HT-29 (cell line): ENCODE measurements at regions not wholly inside any gene's neighbourhood (a gene's known extent, or its start where the extent isn't known, plus 50 kb on each side); places are given as distances from the start of the nearest gene placed in this dataset.

Experiments
- DNase-seq: peaks from one replicate; pipeline ENCODE4 v3.0.0-alpha.2; 2015; ENCODE audit warnings: low spot score

DNA sequence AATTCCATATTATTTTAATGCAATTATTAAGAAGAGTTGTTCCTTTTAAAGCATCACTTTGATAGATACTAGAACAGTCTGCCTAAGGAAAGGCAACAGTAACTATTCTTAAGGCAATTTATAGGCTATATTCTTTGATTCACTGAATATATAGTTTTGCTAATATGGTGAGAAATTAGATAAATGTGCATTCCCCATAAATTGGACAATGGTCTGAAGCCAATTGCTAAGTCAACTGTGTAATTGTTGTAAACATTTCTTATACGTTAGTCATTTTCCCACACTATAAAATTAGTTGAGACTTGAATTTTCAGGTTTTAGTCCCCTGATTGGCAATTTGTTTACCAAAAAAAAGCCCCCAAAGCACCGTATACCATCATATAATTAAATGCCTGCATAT, 263.0 kb upstream of the NECTIN3 start:
- DNase-seq, result no peak

DNA sequence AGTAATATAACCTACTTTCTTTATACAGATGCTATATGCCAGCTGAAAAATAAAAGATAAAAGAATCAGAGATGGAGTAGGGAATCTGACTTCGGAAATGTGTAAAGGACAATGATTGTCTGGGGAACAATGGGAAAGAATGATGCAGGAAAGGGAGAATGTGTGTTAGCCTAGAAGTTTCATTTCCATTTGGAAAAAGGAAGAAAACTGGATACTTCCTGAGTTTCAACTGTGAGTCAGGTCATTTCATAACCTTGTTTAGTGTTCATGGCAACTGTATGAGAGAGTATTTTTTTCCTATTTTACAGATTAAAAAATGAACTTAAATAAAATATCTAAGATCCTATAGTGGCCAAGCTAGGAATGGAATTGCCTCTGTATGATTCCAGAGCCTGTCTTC, 261.3 kb upstream of the NECTIN3 start:
- DNase-seq, result no peak

GRCh38 chr3:110811050-110811449, 260.6 kb upstream of the NECTIN3 start:
- DNase-seq, result no peak

- DNase-seq, result no peak
Measured at GRCh38 chr3:110813541-110813940, 258.1 kb upstream of the NECTIN3 start.

DNA sequence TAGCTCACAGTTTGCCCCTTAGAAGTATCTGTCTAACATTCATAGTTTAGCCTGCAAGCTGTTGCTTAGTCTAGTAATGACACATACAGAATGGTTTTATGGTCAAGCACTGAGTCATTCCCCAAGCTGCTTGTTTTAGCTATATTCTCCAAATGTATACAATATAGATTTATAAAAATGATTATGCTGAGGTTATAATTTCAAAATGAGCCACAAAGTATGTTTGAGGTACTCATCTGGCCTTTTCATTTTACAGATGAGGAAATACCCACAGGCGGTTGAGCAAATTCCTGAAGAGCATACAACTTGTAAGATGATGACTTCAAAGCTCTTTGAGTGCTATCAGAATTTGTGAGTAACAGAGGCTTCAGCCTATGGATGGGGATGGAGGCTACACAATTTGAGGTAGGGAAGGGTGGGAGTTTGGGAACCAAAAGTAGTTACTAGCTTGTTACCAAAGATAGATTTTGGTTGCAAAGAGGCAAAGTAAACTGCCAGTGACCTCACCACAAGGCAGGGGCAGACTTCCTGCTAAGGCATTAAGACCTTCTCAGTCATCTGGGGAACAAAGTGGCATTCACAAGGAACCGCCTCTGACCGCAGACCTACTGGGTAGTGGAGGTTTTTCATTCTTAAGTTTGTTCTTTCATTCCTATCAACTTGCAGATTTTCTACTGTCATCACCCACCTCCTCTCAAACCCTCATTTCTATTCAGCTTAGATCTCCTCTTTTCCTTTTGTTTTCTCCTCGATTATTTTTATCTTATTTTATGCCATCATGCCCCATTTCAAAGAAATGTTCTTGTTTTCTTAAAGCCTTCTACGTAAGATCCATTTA, 257.2 kb upstream of the NECTIN3 start:
- DNase-seq, result peak; percentile 65

DNA sequence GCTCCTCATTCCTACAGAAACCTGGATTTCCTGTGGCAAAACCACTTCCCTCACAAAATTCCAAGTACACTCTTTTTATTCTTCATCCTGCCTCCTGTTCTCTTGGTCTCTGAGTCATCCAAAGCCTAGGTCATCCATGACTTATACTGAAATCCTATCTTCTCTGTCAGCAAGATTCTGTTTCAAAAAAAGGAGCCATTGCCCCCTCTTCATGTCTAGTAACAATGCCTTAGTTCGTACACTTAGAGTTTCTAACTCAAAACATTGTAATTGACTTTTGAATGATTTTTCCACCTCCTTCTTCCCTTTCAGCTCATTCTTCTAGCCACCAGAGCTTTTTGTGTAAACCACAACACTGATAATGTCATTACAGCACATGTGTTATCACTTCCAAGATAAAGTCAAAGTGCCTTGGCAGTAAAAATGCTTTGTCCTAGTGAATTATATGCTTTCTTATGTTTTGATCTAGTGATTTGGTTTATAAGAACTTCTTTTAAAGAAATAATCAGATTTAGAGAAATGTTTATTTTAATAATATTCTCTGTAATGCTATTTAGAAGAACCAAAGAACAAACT, 256.5 kb upstream of the NECTIN3 start:
- DNase-seq, result peak; percentile 22

DNA sequence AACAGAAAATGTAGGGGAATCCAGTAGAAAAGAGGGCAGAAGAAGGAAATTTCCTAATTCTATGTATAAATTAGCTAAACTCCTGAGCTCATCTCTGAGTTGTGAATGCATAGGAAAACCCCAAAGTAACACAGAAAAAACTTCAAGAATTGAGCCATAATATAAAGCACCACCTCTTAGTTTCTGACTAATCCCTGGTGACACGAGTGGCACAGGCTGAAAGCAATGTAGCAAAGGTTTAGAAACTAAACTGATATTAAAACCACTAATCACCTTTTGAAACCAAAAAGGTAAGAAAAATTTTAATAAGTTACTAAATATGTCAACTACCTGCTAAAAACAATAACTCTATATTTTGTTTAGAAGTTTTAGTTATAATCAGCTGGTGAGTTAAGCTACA, 255.6 kb upstream of the NECTIN3 start:
- DNase-seq, result no peak

- DNase-seq, result no peak
Measured at GRCh38 chr3:110821586-110821985, 250.0 kb upstream of the NECTIN3 start.

DNA sequence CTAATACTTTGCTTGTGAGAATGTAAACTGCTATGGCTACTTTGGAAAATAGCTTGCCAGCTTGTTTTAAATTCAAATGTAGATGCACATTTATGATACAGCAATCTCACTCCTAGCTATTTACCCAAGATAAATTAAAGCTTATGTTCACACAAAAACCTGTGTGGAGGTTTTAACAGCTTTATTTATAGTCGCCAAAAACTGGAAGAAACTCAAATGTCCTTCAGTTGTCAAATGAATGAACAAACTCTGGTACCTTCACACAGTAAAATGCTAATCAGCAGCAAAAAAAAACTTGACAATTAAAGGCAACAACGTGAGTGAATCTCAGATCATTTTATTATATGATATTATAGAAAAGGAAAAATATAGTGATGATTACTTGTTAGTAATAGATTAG, 248.6 kb upstream of the NECTIN3 start:
- DNase-seq, result no peak

DNA sequence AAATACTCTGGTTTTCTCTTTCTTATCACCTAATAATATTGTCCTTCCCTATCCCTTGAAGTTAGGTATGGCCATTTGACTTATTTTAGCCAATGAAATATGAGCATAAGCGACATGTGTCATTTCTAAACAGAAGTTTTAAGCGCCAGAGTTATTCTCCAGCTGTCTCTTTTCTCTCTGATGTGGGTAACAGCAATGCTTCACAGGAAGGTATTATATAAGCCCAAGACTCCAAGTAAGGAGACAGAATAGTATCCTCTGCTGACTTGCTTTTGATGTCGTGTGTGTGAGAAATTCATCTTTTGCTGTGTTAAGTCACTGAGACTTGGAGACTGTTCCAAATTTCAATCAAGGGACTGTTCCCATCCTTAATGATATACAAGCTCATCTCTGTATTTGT, 224.6 kb upstream of the NECTIN3 start:
- no peak for DNase-seq

- no peak for DNase-seq
Measured at GRCh38 chr3:110849064-110849463, 222.6 kb upstream of the NECTIN3 start.

- no peak for DNase-seq
Measured at GRCh38 chr3:110851736-110852135, 219.9 kb upstream of the NECTIN3 start.

- DNase-seq, result no peak
Measured at GRCh38 chr3:110855207-110855606, 216.4 kb upstream of the NECTIN3 start.

DNA sequence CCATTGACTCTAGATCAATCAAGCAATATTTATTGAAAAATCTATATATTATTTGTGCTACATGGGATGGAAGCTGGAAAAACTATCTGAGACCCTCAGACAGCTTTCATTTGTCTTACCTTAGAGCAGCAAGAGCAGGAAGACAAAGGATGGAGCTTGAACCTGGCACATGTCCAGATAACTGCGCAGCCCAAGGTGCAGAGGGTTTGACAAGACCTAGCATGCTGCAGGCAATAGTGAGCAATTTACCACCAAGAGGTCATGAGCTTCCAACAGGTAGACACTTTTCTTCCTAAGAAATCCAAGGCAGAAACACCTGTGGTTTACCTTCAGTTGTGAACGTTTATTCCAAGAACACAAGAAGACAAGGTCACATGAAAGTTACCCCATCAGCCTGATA, 214.7 kb upstream of the NECTIN3 start:
- no peak for DNase-seq

DNA sequence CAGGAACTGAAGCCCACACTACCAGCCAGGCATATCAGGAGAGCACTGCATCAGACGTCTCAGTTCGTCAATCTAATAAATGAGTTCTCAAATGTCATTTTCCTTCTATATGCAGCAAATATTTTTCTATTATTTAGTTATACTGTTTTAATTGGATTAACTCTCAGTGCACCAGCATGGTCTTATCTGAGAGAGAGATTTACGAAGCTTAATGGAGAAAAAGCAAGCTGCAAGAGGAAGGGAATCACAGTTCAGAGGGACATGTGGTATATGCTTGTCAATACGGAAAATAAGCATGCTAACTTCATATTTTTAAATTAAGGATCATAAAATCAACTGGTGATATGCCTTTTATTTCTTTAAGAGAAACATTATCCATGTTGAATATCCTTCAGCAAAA, 213.1 kb upstream of the NECTIN3 start:
- no peak for DNase-seq

GRCh38 chr3:110859336-110859735, 212.3 kb upstream of the NECTIN3 start:
- DNase-seq, result no peak

DNA sequence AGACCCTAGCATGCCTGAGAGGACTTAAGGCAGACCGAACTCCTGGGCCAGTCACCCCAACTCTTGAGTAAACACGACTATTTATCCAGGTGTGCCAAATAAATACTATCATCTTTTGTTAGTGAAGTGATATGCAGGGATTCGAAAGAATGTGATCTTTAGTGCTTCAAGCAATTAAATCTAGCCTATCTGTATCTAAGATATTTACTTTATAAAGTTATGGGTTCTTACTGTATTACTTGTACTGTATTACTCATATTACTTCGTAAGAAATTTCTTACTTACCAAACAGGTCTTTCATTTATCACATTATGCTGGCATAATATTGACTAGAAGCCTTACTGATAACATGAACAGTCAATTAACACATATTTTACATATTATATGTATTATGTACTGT, 211.6 kb upstream of the NECTIN3 start:
- peak; percentile 21 for DNase-seq

- DNase-seq, result no peak
Measured at GRCh38 chr3:110865934-110866333, 205.7 kb upstream of the NECTIN3 start.

- no peak for DNase-seq
Measured at GRCh38 chr3:110868106-110868505, 203.5 kb upstream of the NECTIN3 start.

DNA sequence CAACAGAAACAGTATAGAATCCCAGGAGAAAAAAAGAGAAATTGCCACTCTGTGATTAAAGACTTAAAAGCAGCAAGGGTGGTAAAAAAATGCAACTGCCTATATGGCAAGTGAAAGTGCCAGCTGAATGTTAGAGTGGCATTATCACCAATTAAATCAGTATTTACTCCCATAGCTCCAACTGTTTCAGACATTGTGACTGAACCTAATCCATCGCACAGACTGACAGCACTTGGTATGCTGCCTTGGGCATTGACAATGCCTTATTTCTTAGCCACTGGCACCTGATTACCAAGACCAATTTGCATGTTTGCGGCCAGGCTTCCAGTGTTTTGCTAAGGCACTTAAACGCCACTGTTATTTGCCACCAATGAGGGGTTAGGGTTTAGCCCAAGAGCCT, 201.9 kb upstream of the NECTIN3 start:
- DNase-seq, result no peak

DNA sequence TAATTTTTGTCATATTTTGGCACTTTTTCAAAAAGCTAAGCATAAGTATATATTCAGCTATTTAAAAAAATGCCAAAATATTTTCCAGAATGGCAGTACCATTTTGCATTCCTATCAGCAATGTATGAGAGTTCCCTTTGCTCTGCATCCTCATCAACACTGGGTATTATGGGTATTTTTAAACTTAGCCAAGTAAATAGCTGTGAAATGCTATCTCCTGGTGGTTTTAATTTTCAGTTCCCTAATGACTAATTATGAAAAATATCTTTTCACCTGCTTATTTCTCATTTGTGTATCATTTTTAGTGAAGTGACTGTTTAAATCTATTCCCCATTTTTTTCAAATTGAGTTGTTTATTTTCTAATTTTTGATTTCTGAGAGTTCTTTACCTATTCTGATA, 199.7 kb upstream of the NECTIN3 start:
- DNase-seq, result no peak

- DNase-seq, result no peak
Measured at GRCh38 chr3:110878692-110879091, 192.9 kb upstream of the NECTIN3 start.

DNA sequence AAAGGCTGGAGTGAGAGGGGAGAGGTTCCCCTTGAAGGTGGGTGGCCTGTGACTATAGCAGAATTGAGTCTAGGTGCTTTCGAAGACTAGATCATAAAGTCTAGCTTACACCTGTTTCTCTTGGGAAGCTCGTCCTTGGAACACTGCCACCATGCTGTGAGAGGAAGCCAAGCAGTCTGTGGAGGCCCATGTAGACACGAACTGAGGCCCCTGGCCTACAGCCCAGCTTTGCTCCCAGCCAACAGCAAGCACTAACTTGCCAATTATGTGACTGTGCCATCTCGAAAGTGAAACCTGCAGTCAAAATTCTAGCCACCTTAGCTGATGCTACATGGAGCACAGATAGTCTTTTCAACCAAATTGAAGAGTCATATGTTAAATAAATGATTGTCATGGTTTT, 190.5 kb upstream of the NECTIN3 start:
- peak; percentile 73 for DNase-seq
